ENCODE measurements at regions not wholly inside any gene's neighbourhood (a gene's known extent, or its start where the extent isn't known, plus 50 kb on each side); places are given as distances from the start of the nearest gene placed in this dataset.
"Not testable (repeated sequence)": the region's sequence is repeated elsewhere in the genome, so short reads cannot be mapped to it uniquely, and the experiment has no call there.

DNA sequence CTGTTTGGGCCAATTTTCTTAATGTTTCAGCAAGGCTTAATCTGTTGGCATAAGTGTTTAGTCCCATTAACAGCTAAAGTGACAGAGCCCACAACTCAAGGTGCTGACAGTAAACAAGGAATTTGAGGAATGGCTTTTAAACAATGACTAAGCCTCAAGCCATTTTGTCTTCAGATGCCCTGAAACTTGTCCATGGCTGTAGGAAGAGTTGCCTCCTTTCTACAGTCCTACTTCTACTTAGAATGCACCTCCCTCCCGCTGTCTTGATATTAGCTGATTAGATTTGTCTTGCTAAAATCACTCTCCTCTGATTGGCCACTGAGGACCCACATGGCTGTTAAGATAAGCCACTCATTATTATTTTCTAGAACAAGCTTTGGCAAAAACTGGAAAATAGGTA is 188.4 kb upstream of the OTX2 start:
- Histone ChIP-seq H3K4me1 (ENCODE audit: insufficient read depth) (no peaks in the 10 kb centered on the region), H3K4me3 (ENCODE audit: low read depth, low read length) (no peak overlapping the region), H3K36me3 (ENCODE audit: insufficient read depth) (no peaks in the 10 kb centered on the region), H3K27ac (ENCODE audit: low read depth) (no peak overlapping the region)
- DNase-seq (ENCODE audit: extremely low spot score): no peak
- WGBS: 93% methylated on average over 1 of the region's 1 CpG

DNA sequence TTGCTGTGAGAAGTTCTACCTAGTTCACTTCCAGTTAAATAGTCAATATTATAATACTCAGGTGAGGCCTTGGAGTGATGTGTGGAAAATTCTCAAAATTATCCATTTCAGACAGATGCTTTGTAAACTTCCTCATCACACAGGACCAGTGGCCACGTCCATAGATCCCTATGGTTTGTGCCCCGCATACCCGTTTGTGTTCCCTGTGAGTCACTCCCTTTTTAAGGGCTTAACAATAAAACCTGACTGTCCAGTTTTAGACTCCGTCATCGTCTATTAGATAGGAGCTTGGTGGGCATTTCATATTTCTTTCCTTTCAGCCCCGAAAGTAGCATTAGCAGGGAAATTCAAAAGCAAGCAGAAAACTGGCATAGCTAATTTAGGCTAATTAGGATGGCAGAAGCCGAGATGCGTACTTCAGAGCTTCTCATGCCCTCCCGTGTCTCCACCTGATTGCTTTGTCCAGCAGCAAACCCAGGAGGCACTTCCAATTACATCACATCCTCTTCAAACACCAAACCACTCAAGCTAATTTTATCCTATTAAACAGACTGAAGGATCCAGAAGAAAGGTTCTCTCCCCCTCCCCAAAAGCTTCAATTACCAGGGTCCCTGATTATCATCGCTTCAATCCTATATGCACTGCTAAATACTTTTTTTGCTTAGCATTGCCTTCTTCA is 186.6 kb upstream of the OTX2 start:
- Histone ChIP-seq H3K27ac (ENCODE audit: low read depth) (no peak overlapping the region), H3K4me1 (ENCODE audit: insufficient read depth) (no peaks in the 10 kb centered on the region), H3K4me3 (ENCODE audit: low read depth, low read length) (no peak overlapping the region), H3K36me3 (ENCODE audit: insufficient read depth) (no peaks in the 10 kb centered on the region)
- WGBS: 61% methylated on average over 10 of the region's 10 CpGs
- DNase-seq (ENCODE audit: extremely low spot score): no peak

DNA sequence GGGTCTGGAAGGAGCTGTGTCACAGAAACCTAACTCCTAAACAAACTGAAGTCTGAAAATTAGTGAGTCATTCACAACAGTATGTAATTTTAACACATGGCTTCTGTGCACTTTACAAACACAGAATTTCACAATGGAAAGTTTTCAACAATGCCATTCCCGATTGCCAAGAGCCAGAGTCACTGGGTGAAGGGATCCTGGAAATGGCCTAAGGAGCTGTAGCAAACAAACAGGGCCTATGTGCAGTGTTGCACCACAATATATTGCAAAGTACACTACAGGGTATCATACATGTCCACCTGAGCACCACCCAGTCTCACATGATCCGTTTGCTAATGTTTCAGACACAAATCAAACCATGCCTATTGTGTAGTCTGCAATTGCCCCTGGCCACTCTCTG is 184.7 kb upstream of the OTX2 start:
- no peaks in the 10 kb centered on the region for H3K36me3 ChIP-seq (ENCODE audit: insufficient read depth)
- no peak overlapping the region for H3K27ac ChIP-seq (ENCODE audit: low read depth)
- no peaks in the 10 kb centered on the region for H3K4me1 ChIP-seq (ENCODE audit: insufficient read depth)
- 64% methylated on average over 2 of the region's 2 CpGs for WGBS
- no peak for DNase-seq (ENCODE audit: extremely low spot score)
- no peak overlapping the region for H3K4me3 ChIP-seq (ENCODE audit: low read depth, low read length)

DNA sequence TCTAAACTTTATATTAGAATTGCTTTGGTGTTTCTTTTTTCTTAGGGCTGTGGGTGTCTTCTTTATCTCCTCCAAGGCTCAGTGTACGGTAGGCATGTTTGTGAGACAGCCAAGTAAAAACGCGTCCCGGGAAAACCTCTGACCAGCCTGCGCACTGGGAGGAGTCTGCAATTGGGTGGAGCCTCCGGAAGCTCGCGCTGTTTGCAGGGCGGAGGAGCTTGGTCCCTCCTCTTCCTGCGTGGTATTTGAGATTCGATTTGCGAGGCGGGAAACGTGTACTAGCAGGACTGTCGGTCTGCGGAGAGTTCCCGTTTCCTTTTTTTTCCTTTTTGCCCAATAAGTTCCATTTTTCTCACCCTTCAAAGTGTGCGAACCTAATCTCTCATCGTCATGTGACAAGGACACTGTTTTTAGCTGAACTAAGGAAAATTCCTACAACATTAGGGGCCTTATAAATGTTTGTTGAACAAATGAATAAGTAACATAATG is 182.1 kb upstream of the OTX2 start:
- Histone ChIP-seq H3K4me3 (ENCODE audit: low read depth, low read length) (no peak overlapping the region), H3K36me3 (ENCODE audit: insufficient read depth) (no peaks in the 10 kb centered on the region), H3K4me1 (ENCODE audit: insufficient read depth) (no peaks in the 10 kb centered on the region), H3K27ac (ENCODE audit: low read depth) (no peak overlapping the region)
- DNase-seq (ENCODE audit: extremely low spot score): no peak
- 86% methylated on average over 19 of the region's 19 CpGs for WGBS

DNA sequence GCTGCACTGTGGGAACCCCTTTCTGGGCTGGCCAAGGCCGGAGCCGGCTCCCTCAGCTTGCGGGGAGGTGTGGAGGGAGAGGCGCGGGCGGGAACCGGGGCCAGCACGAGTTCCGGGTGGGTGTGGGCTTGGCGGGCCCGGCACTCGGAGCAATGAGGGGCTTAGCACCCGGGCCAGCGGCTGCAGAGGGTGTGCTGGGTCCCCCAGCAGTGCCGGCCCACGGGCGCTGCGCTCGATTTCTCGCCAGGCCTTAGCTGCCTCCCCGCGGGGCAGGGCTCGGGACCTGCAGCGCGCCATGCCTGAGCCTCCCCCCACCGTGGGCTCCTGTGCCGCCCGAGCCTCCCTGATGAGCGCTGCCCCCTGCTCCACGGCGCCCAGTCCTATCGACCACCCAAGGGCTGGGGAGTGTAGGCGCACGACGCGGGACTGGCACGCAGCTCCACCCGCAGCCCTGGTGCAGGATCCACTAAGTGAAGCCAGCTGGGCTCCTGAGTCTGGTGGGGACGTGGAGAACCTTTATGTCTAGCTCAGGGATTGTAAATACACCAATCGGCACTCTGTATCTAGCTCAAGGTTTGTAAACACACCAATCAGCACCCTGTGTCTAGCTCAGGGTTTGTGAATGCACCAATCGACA is 180.8 kb upstream of the OTX2 start:
- H3K4me1 ChIP-seq (ENCODE audit: insufficient read depth); H3K4me3 ChIP-seq (ENCODE audit: low read depth, low read length); DNase-seq (ENCODE audit: extremely low spot score); H3K27ac ChIP-seq (ENCODE audit: low read depth); H3K36me3 ChIP-seq (ENCODE audit: insufficient read depth): not testable (repeated sequence)
- 95% methylated on average over 40 of the region's 41 CpGs for WGBS

DNA sequence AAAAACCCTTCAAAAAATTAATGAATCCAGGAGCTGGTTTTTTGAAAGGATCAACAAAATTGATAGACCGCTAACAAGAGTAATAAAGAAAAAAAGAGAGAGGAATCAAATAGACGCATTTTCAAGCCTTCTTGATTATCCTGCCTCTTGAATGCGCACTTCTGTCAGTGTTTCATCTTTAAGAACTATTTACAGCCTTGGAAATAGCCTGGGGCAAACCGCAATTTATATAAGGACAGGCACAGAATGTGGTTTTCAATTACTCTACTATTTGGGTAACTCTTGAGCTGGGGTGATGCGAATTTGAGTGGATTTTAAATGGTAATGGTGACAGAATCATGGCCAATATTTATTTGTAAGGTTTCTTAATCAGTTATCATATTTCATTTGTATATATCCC is 179.1 kb upstream of the OTX2 start:
- WGBS: 79% methylated on average over 5 of the region's 5 CpGs
- DNase-seq (ENCODE audit: extremely low spot score): no peak

DNA sequence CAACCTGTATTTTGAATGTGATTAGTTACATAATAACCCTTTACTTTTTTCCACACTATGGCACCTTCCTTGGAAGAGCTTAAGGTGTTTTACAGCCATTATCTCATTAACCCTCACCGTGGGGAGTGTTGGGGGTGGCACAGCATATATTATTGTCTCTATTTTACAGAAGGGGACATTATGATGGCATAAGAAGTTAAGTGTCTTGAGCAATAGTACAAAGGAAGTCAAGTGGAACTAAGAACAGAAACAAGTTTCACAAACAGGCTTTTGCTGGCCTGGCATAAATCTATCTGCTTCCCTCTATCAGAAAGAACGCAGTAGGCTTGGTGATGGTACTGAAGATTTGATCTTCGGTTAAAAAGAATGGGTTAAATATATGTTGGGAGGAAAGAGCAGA is 169.7 kb upstream of the OTX2 start:
- H3K36me3 ChIP-seq (ENCODE audit: insufficient read depth): no peaks in the 10 kb centered on the region
- WGBS: 67% methylated on average over 3 of the region's 3 CpGs
- DNase-seq (ENCODE audit: extremely low spot score): no peak

More for the DNA sequence above, 179.1 kb upstream of the OTX2 start:
- no peak overlapping the region for H3K27ac ChIP-seq (ENCODE audit: low read depth)
- H3K4me3 ChIP-seq (ENCODE audit: low read depth, low read length): no peak overlapping the region
- H3K36me3 ChIP-seq (ENCODE audit: insufficient read depth): no peaks in the 10 kb centered on the region
- H3K4me1 ChIP-seq (ENCODE audit: insufficient read depth): no peaks in the 10 kb centered on the region

DNA sequence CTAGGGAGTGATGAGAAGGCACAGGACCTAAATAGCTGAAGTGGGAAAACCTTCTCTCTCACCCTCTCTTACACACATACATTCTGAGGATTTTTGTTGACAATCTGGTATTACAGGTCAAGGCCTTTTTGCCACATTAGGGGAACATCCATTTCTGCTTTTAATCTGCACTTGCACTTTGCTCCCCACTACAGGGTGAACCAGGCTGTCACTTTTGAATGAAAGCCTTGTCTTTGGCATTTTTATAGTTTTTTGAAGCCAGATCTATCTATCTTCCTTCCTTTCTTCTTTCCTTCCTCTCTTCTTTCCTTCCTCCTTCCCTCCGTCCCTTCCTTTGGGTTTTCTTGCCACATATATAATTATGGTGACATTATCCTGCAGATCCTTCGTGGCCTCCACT is 165.9 kb upstream of the OTX2 start:
- H3K4me1 ChIP-seq (ENCODE audit: insufficient read depth): no peaks in the 10 kb centered on the region
- H3K4me3 ChIP-seq (ENCODE audit: low read depth, low read length): no peak overlapping the region
- WGBS: 70% methylated on average over 2 of the region's 2 CpGs
- H3K27ac ChIP-seq (ENCODE audit: low read depth): no peak overlapping the region
- H3K36me3 ChIP-seq (ENCODE audit: insufficient read depth): no peaks in the 10 kb centered on the region
- no peak for DNase-seq (ENCODE audit: extremely low spot score)

More for the DNA sequence above, 169.7 kb upstream of the OTX2 start:
- Histone ChIP-seq H3K4me3 (ENCODE audit: low read depth, low read length) (no peak overlapping the region), H3K27ac (ENCODE audit: low read depth) (no peak overlapping the region), H3K4me1 (ENCODE audit: insufficient read depth) (no peaks in the 10 kb centered on the region)

DNA sequence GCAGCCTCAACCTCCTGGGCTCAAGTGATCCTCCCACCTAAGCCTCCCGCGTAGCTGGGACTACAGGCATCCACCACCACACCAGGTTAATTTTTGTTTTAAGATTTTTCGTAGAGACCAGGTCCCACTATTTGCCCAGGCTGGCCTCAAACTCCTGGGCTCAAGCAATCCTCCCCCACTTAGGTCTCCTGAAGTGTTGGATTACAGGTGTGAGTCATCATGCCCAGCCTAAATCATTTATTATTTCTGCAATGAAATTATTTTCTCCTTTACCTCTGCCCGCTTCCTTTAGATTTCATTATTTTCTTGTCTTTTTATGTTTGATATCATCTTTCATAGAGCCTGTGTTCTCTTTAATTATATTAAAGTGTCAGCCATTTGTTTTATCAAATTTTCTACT is 165.2 kb upstream of the OTX2 start:
- WGBS: 97% methylated on average over 4 of the region's 4 CpGs
- DNase-seq (ENCODE audit: extremely low spot score): no peak
- no peak overlapping the region for H3K27ac ChIP-seq (ENCODE audit: low read depth)
- H3K4me1 ChIP-seq (ENCODE audit: insufficient read depth): no peaks in the 10 kb centered on the region
- no peaks in the 10 kb centered on the region for H3K36me3 ChIP-seq (ENCODE audit: insufficient read depth)
- H3K4me3 ChIP-seq (ENCODE audit: low read depth, low read length): no peak overlapping the region

DNA sequence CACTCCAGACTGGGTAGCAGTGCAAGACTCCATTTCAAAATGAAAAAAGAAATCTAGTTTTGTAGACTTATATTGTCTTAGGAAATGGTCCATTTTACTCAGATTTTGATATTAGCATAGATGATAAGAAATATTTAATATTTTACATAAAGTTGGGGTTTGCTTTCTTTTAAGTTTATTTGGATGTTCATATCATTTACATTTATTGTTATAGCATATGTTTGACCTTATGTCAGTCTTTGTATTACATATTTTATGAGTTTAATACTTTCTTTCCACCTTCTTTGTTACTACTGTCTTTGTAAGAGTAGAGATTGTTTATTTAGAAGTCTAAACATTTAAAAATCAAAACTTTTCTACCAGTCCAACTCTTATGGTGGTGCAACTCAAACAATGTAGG is 162.7 kb upstream of the OTX2 start:
- H3K27ac ChIP-seq (ENCODE audit: low read depth): no peak overlapping the region

DNA sequence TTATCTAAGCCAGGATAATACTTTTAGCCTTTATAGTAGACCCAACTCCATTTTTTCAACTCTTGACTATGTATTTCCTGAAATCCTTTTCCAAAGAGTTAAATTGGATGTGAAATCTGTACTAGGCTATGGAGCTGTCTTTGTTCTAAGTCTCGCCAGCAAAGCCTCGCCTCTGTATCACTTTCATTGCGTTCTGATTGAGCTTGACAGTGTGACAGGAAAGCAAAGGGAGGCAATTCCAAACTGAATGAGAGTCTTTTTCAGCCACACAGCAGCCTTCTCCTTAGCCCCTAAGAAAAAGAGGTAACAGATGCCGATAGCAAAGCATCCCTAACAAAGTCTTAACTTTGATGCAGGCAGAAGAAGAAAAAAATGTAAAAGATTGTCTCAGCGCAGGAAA is 154.6 kb upstream of the OTX2 start:
- no peaks in the 10 kb centered on the region for H3K36me3 ChIP-seq (ENCODE audit: insufficient read depth)
- no peaks in the 10 kb centered on the region for H3K4me1 ChIP-seq (ENCODE audit: insufficient read depth)
- H3K4me3 ChIP-seq (ENCODE audit: low read depth, low read length): no peak overlapping the region
- WGBS: 30% methylated on average over 5 of the region's 5 CpGs
- no peak overlapping the region for H3K27ac ChIP-seq (ENCODE audit: low read depth)
- DNase-seq (ENCODE audit: extremely low spot score): no peak

More for the DNA sequence above, 162.7 kb upstream of the OTX2 start:
- no peaks in the 10 kb centered on the region for H3K4me1 ChIP-seq (ENCODE audit: insufficient read depth)
- DNase-seq (ENCODE audit: extremely low spot score): no peak
- H3K36me3 ChIP-seq (ENCODE audit: insufficient read depth): no peaks in the 10 kb centered on the region
- H3K4me3 ChIP-seq (ENCODE audit: low read depth, low read length): no peak overlapping the region

DNA sequence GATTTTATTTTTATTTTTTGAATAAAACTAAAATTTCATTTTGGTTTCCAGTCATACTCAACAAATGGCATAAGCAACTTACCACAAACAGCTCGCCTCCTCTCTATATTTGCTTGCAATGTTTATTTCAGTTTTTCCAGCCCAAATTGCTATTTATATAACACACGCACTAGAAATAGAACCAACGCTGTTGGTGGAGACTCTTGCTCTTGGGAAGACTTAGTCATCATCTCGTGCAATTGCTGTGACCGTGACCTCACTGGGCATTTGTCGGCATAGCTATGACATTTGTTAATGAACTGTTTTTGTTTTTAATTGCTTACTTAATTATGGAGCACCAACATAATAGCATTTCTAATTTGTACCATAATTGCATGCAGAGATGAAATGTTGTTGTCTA is 153.1 kb upstream of the OTX2 start:
- no peak overlapping the region for H3K27ac ChIP-seq (ENCODE audit: low read depth)
- H3K4me3 ChIP-seq (ENCODE audit: low read depth, low read length): no peak overlapping the region
- WGBS: 83% methylated on average over 6 of the region's 6 CpGs
- DNase-seq (ENCODE audit: extremely low spot score): no peak
- H3K36me3 ChIP-seq (ENCODE audit: insufficient read depth): no peaks in the 10 kb centered on the region
- no peaks in the 10 kb centered on the region for H3K4me1 ChIP-seq (ENCODE audit: insufficient read depth)

DNA sequence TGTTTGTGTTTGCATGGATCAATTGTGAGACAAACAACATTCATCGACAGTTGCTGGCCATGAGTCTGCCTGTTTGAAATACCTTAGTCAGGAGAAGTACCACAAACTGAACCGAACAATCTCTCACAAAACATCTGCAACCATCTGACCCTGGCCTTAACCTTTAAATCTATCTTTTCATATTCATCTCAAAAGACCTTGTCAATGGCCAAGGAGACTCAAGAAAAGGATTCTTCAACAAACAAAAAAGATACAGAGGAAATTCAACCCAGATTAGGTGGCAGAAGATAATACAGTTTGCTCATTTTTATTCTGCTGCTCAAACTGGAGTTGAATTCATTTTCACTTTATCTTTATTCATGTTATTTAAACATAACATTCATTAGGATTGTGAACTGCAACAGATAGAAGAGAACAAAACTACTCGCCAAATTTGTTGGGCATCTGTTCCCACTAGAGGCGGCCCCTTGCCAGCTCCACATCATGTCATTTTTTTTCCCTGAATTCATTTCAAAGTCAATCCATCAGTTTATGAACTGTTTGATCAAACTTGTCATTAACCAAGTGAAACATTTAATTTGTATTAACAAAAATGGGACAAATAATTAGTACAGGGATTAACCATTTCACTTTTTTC is 152.3 kb upstream of the OTX2 start:
- no peak for DNase-seq (ENCODE audit: extremely low spot score)
- H3K4me1 ChIP-seq (ENCODE audit: insufficient read depth): no peaks in the 10 kb centered on the region
- WGBS: 73% methylated on average over 4 of the region's 4 CpGs
- no peak overlapping the region for H3K27ac ChIP-seq (ENCODE audit: low read depth)
- H3K4me3 ChIP-seq (ENCODE audit: low read depth, low read length): no peak overlapping the region
- H3K36me3 ChIP-seq (ENCODE audit: insufficient read depth): no peaks in the 10 kb centered on the region

DNA sequence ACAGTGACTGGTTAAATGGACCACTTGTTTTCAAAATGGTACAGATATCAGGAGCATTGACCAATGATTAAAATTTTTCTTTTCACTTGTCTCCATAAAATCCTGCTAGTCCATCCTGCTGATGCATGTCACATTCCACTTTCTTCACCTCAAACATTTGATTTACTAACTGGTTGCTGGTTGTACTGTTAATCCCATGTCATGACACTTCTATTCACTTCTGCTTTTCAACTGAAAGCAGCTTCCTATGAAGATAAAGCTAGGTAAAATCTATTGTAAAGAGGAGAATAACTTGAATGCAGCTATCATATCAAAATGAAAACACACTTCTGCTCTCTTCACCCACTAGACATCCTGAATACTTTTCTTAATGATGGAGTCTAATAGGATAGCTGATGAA is 149.6 kb upstream of the OTX2 start:
- Histone ChIP-seq H3K4me3 (ENCODE audit: low read depth, low read length) (no peak overlapping the region), H3K4me1 (ENCODE audit: insufficient read depth) (no peaks in the 10 kb centered on the region), H3K36me3 (ENCODE audit: insufficient read depth) (no peaks in the 10 kb centered on the region), H3K27ac (ENCODE audit: low read depth) (no peak overlapping the region)
- DNase-seq (ENCODE audit: extremely low spot score): no peak
